ENCODE measurements at regions not wholly inside any gene's neighbourhood (a gene's known extent, or its start where the extent isn't known, plus 50 kb on each side); places are given as distances from the start of the nearest gene placed in this dataset.

DNA sequence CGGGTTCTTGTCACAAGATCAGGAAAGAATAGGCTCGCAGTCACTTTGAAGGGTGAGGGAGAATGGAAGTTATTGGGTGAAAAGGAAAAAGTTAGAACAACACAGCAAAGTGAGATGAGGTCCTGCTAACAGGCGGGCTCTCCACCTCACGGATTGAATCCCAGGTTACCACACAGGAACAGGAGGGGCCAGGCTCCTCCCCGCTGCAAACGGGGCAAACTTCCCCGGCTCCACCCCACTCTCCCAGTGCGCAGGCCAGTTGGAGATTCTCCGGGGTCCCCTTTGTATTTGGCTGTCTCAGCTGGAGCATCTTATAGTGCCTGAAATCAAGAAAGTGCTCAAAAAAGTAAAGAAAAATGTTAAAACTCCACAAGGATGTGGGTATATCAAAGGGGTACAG lies 78.3 kb upstream of the IPO5 start:
- TF ChIP-seq, protein P1, sequence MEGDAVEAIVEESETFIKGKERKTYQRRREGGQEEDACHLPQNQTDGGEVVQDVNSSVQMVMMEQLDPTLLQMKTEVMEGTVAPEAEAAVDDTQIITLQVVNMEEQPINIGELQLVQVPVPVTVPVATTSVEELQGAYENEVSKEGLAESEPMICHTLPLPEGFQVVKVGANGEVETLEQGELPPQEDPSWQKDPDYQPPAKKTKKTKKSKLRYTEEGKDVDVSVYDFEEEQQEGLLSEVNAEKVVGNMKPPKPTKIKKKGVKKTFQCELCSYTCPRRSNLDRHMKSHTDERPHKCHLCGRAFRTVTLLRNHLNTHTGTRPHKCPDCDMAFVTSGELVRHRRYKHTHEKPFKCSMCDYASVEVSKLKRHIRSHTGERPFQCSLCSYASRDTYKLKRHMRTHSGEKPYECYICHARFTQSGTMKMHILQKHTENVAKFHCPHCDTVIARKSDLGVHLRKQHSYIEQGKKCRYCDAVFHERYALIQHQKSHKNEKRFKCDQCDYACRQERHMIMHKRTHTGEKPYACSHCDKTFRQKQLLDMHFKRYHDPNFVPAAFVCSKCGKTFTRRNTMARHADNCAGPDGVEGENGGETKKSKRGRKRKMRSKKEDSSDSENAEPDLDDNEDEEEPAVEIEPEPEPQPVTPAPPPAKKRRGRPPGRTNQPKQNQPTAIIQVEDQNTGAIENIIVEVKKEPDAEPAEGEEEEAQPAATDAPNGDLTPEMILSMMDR (conservative IDR thresholded peaks at IDR 0.05; ENCODE audit: low read depth, low read length): no peak
- no peak for TF ChIP-seq MXI1 (IDR thresholded peaks at IDR 0.05; ENCODE audit: borderline replicate concordance, low read depth, low read length)
- TF ChIP-seq POLR2A (IDR thresholded peaks at IDR 0.05; ENCODE audit: low read depth, low read length): no peak
- no peak for TF ChIP-seq RAD21 (IDR thresholded peaks at IDR 0.05; ENCODE audit: low read length)
- TF ChIP-seq RCOR1 (IDR thresholded peaks at IDR 0.05; ENCODE audit: insufficient replicate concordance, low read length): no peak
- TF ChIP-seq SMC3 (IDR thresholded peaks at IDR 0.05; ENCODE audit: low read depth, low read length): no peak
- TF ChIP-seq, protein P2, sequence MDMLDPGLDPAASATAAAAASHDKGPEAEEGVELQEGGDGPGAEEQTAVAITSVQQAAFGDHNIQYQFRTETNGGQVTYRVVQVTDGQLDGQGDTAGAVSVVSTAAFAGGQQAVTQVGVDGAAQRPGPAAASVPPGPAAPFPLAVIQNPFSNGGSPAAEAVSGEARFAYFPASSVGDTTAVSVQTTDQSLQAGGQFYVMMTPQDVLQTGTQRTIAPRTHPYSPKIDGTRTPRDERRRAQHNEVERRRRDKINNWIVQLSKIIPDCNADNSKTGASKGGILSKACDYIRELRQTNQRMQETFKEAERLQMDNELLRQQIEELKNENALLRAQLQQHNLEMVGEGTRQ (IDR thresholded peaks at IDR 0.05; ENCODE audit: low read depth, low read length): no peak
- TF ChIP-seq RFX5 (IDR thresholded peaks at IDR 0.05; ENCODE audit: low read depth, low read length): no peak
- no peak for TF ChIP-seq BHLHE40 (IDR thresholded peaks at IDR 0.05; ENCODE audit: low read depth, low read length)
- TF ChIP-seq MAFK (IDR thresholded peaks at IDR 0.05; ENCODE audit: low read depth, low read length): no peak
- TF ChIP-seq CHD1 (IDR thresholded peaks at IDR 0.05; ENCODE audit: low read depth, low read length): no peak
- no peak for TF ChIP-seq CEBPB (IDR thresholded peaks at IDR 0.05; ENCODE audit: low read depth, low read length)
- no peak for TF ChIP-seq MAZ (IDR thresholded peaks at IDR 0.05; ENCODE audit: borderline replicate concordance, low read depth, low read length)
- TF ChIP-seq NFE2L2 (IDR thresholded peaks at IDR 0.05; ENCODE audit: low read depth, low read length): no peak
